Pancreas (tissue), 10 donors: ENCODE measurements at regions not wholly inside any gene's neighbourhood (a gene's known extent, or its start where the extent isn't known, plus 50 kb on each side); places are given as distances from the start of the nearest gene placed in this dataset.

Experiments
- ATAC-seq, 4 donors: fragments of 200-7000 bp; cut with Tn5 transposase; one replicate each; pipeline versions ENCODE4 v1.8.0 to v1.9.1; 2020; ENCODE audit warnings: mild to moderate bottlenecking in 4 of 4, moderate library complexity in 4 of 4
- DNase-seq, 6 donors: peaks; one replicate each; pipeline ENCODE4 v3.0.0-alpha.2; 2020
- FAIRE-seq: peaks from 2 replicates; lab custom pipeline; 2012; peaks lifted over from hg19 to GRCh38; lab: Jason Lieb, UNC
- H3K27ac ChIP-seq, 4 donors: fragments of 200-600 bp; sonication (generic); 1 replicate in 3 of 4; 2 replicates in 1 of 4; pipeline versions ENCODE4 v1.5.0 to v1.8.0; 2020
- H3K27me3 ChIP-seq, 4 donors: fragments of 200-600 bp; one replicate each; pipeline ENCODE4 v1.8.0; 2021
- H3K36me3 ChIP-seq, 3 donors: fragments of 200-600 bp; sonication (generic) in 1 of 3; one replicate each; pipeline versions ENCODE4 v1.5.0 to v1.8.0; 2020 to 2021
- H3K4me1 ChIP-seq, 3 donors: fragments of 200-600 bp; one replicate each; pipeline ENCODE4 v1.8.0; 2021
- H3K4me3 ChIP-seq, 4 donors: fragments of 200-600 bp; sonication (generic) in 2 of 4; one replicate each; pipeline versions ENCODE4 v1.5.0 to v1.8.0; 2020 to 2021
- H3K9me3 ChIP-seq, 4 donors: fragments of 200-600 bp; one replicate each; pipeline ENCODE4 v1.8.0; 2021
- CTCF ChIP-seq, 4 donors: fragments of 200-600 bp; sonication (generic) in 3 of 4; IDR thresholded peaks; one replicate each; pipeline versions ENCODE4 v1.5.0 to v1.8.0; 2021; ENCODE audit warnings: antibody characterized with exemption in 4 of 4
- WGBS, 2 donors: extraction: QIAGEN DNeasy Blood & Tissue Kit; methylation state at CpG; one replicate each; pipeline ENCODE4 v1.1.7; 2013; 5-methylcytosine and 5-hydroxymethylcytosine counted together
- intact Hi-C, 3 donors: fragments of 100-400 bp; cut with DNase I; formaldehyde crosslinking; loops; one replicate each; pipeline versions ENCODE4 v1.11.1 to v1.14.2; 2022
- donor health status: healthy with polysubstance abuse.
- donor health status: DM: no; HTN: no; CAD: no; lungs with moderate emphysema.
- donor health status: DM: no; HTN: no; CAD: no.
- donor health status: control.
- donor health status: control.
- donor health status: Bipolar disorder and iron deficiency.
- donor health status: DM: yes; HTN: yes; CAD: no.
- donor health status: DM: no; HTN: no; CAD: no.
- donor health status: DM: no; HTN: no; CAD: no.
- donor health status: DM: yes; HTN: yes; CAD: no.

GRCh38 chr11:19345848-19346681 lies 105.3 kb upstream of the E2F8 start:
- peaks cover 0 to 5% (median 0%) of the 10 kb centered on the region in 3 donors for H3K4me1 ChIP-seq
- no peak overlapping the region for H3K27ac ChIP-seq
- ATAC-seq (peak; percentile 64 to 76 (median 74)), FAIRE-seq (no peak), DNase-seq (peak in 3 of 6 donors; percentile 30 to 75 (median 68))
- H3K4me3 ChIP-seq: peak overlapping the region in 2 of 4 donors; percentile 26 to 34
- 4 to 5% methylated on average over 43 to 54 of the region's 54 CpGs for WGBS, 2 donors
- no peak for TF ChIP-seq CTCF (IDR thresholded peaks at IDR 0.05)
- no peaks in the 10 kb centered on the region for H3K9me3 ChIP-seq
- peaks cover 0 to 11% (median 3%) of the 10 kb centered on the region in 4 donors for H3K27me3 ChIP-seq
- intact Hi-C loops: no loop called here
- no peaks in the 10 kb centered on the region for H3K36me3 ChIP-seq

- Histone ChIP-seq H3K9me3 (no peaks in the 10 kb centered on the region), H3K27ac (no peak overlapping the region), H3K4me3 (peak overlapping the region in 1 of 4 donors; percentile 34), H3K27me3 (peaks cover 0 to 11% (median 3%) of the 10 kb centered on the region in 4 donors), H3K4me1 (peaks cover 0 to 5% (median 0%) of the 10 kb centered on the region in 3 donors), H3K36me3 (no peaks in the 10 kb centered on the region)
- no peak for FAIRE-seq
- peak; percentile 15 to 66 (median 50) for ATAC-seq
- intact Hi-C loops: no loop called here
- peak in 2 of 6 donors; percentile 62 to 65 for DNase-seq
- WGBS, 2 donors: 3 to 4% methylated on average over 27 to 30 of the region's 30 CpGs
- no peak for TF ChIP-seq CTCF (IDR thresholded peaks at IDR 0.05)
These were observed 104.7 kb upstream of the E2F8 start for GRCh38 chr11:19345519-19345847.

GRCh38 chr11:19344661-19345518 lies 104.1 kb upstream of the E2F8 start:
- Histone ChIP-seq H3K27ac (no peak overlapping the region), H3K27me3 (peaks cover 0 to 11% (median 3%) of the 10 kb centered on the region in 4 donors), H3K36me3 (no peaks in the 10 kb centered on the region), H3K4me3 (peak overlapping the region in 1 of 4 donors; percentile 34), H3K4me1 (peaks cover 0 to 5% (median 0%) of the 10 kb centered on the region in 3 donors), H3K9me3 (no peaks in the 10 kb centered on the region)
- FAIRE-seq: no peak
- 6 to 7% methylated on average over 38 to 44 of the region's 44 CpGs for WGBS, 2 donors
- TF ChIP-seq CTCF (IDR thresholded peaks at IDR 0.05): no peak
- ATAC-seq: peak; percentile 77 to 84 (median 82)
- peak; percentile 17 to 79 (median 53) for DNase-seq
- intact Hi-C loops: no loop called here

GRCh38 chr11:19342036-19342435 lies 101.3 kb upstream of the E2F8 start:
- H3K27ac ChIP-seq: no peak overlapping the region
- peaks cover 0 to 5% (median 0%) of the 10 kb centered on the region in 3 donors for H3K4me1 ChIP-seq
- TF ChIP-seq CTCF (IDR thresholded peaks at IDR 0.05): no peak
- DNase-seq (no peak), FAIRE-seq (no peak), ATAC-seq (no peak)
- no peaks in the 10 kb centered on the region for H3K9me3 ChIP-seq
- WGBS, 2 donors: 55 to 57% methylated on average over 1 of the region's 1 CpG
- no peaks in the 10 kb centered on the region for H3K36me3 ChIP-seq
- no peak overlapping the region for H3K4me3 ChIP-seq
- intact Hi-C loops: no loop called here
- H3K27me3 ChIP-seq: peaks cover 0 to 11% (median 3%) of the 10 kb centered on the region in 4 donors
